ENCODE measurements at regions not wholly inside any gene's neighbourhood (a gene's known extent, or its start where the extent isn't known, plus 50 kb on each side); places are given as distances from the start of the nearest gene placed in this dataset.
"Not testable (repeated sequence)": the region's sequence is repeated elsewhere in the genome, so short reads cannot be mapped to it uniquely, and the experiment has no call there.

GRCh38 chr6:4449409-4449808 lies 314.0 kb upstream of the ECI2 start:
- no peak for DNase-seq

- DNase-seq: no peak
Observed at GRCh38 chr6:4448841-4449240, 313.5 kb upstream of the ECI2 start.

- no peak for DNase-seq
Observed at GRCh38 chr6:4447639-4448330, 312.4 kb upstream of the ECI2 start.

GRCh38 chr6:4446982-4447381 lies 311.6 kb upstream of the ECI2 start:
- no peak for DNase-seq

- no peak for DNase-seq
Observed at GRCh38 chr6:4441981-4442434, 306.6 kb upstream of the ECI2 start.

GRCh38 chr6:4439159-4439558 lies 303.8 kb upstream of the ECI2 start:
- DNase-seq: no peak

GRCh38 chr6:4437342-4437741 lies 302.0 kb upstream of the ECI2 start:
- DNase-seq: no peak

GRCh38 chr6:4435981-4436445 lies 300.6 kb upstream of the ECI2 start:
- no peak for DNase-seq

- DNase-seq: no peak
Observed at GRCh38 chr6:4434655-4435054, 299.3 kb upstream of the ECI2 start.

GRCh38 chr6:4433199-4433598 lies 297.8 kb upstream of the ECI2 start:
- DNase-seq: no peak

GRCh38 chr6:4426968-4427367 lies 291.6 kb upstream of the ECI2 start:
- peak; percentile 62 to 80 for DNase-seq

- DNase-seq: no peak
Observed at GRCh38 chr6:4421837-4422236, 286.5 kb upstream of the ECI2 start.

GRCh38 chr6:4420160-4420865 lies 284.9 kb upstream of the ECI2 start:
- no peak for DNase-seq

- DNase-seq: no peak
Observed at GRCh38 chr6:4415549-4415948, 280.2 kb upstream of the ECI2 start.

- not testable (repeated sequence) for DNase-seq
Observed at GRCh38 chr6:4414078-4414477, 278.7 kb upstream of the ECI2 start.

- no peak for DNase-seq
Observed at GRCh38 chr6:4413073-4413472, 277.7 kb upstream of the ECI2 start.

GRCh38 chr6:4412488-4412887 lies 277.1 kb upstream of the ECI2 start:
- DNase-seq: no peak

- DNase-seq: no peak
Observed at GRCh38 chr6:4412077-4412476, 276.7 kb upstream of the ECI2 start.

GRCh38 chr6:4407710-4408109 lies 272.3 kb upstream of the ECI2 start:
- not testable (repeated sequence) for DNase-seq

GRCh38 chr6:4405621-4406212 lies 270.3 kb upstream of the ECI2 start:
- DNase-seq: no peak

- DNase-seq: no peak
Observed at GRCh38 chr6:4404415-4404814, 269.0 kb upstream of the ECI2 start.

- DNase-seq: no peak
Observed at GRCh38 chr6:4403828-4404227, 268.5 kb upstream of the ECI2 start.

GRCh38 chr6:4403023-4403752 lies 267.8 kb upstream of the ECI2 start:
- DNase-seq: no peak
